ENCODE measurements at regions not wholly inside any gene's neighbourhood (a gene's known extent, or its start where the extent isn't known, plus 50 kb on each side); places are given as distances from the start of the nearest gene placed in this dataset.

- no peaks in the 10 kb centered on the region for H3K79me2 ChIP-seq (ENCODE audit: control insufficient read depth, insufficient read depth, low read length)
- H2AFZ ChIP-seq (ENCODE audit: insufficient read depth, low read depth, low read length, poor library complexity, severe bottlenecking) = no peak overlapping the region
- H3K4me3 Mint-ChIP-seq = no peak overlapping the region
- H3K4me1 ChIP-seq (ENCODE audit: control insufficient read depth in 2 of 2, insufficient read depth in 2 of 2, low read length in 2 of 2) = no peaks in the 10 kb centered on the region
- no peak overlapping the region for H3K27ac ChIP-seq (ENCODE audit: low read length in 2 of 2)
- DNase-seq (no peak), ATAC-seq (ENCODE audit: low read depth) (no peak)
- H3K9me3 ChIP-seq (ENCODE audit: control extremely low read depth in 1 of 3, control insufficient read depth in 2 of 3, insufficient read depth in 1 of 3, low read length in 2 of 3) = no peaks in the 10 kb centered on the region
- H3K27ac Mint-ChIP-seq = no peak overlapping the region
- POLR2A ChIA-PET = no interaction called here
- no peak overlapping the region for H3K4me3 ChIP-seq (ENCODE audit: control extremely low read depth in 1 of 5, extremely low read depth in 1 of 5, insufficient read depth in 1 of 5, low read depth in 2 of 5, low read length in 4 of 5)
- WGBS (ENCODE audit: insufficient coverage) = 83% methylated on average over 1 of the region's 2 CpGs
- H3K9ac ChIP-seq (ENCODE audit: low read length) = no peak overlapping the region
- H3K4me2 ChIP-seq (replicated peaks; ENCODE audit: low read depth, low read length, poor library complexity, severe bottlenecking) = no peak overlapping the region
- H3K36me3 ChIP-seq (replicated peaks in 1 of 2; ENCODE audit: control extremely low read depth in 1 of 2, control insufficient read depth in 1 of 2, extremely low read depth in 1 of 2, insufficient read depth in 2 of 2, low read length in 1 of 2) = no peaks in the 10 kb centered on the region
- no peak for TF ChIP-seq EZH2 (IDR thresholded peaks at IDR 0.05; ENCODE audit: borderline replicate concordance, insufficient read depth, low read depth, low read length, poor library complexity, severe bottlenecking)
- TF ChIP-seq CTCF (IDR thresholded peaks at IDR 0.05) = no peak
- no peaks in the 10 kb centered on the region for H4K20me1 ChIP-seq (ENCODE audit: control insufficient read depth, insufficient read depth, low read length, poor library complexity, severe bottlenecking)
- CTCF ChIA-PET = interaction anchor here (0.7 kb wide), 1 partner anchor 9 kb away, joined by 3 read pairs; no protein-coding TSS in a partner anchor
- H3K27me3 ChIP-seq (replicated peaks in 1 of 4; ENCODE audit: control extremely low read depth in 1 of 4, control insufficient read depth in 3 of 4, insufficient read depth in 4 of 4, low read length in 3 of 4) = no peaks in the 10 kb centered on the region
- no peaks in the 10 kb centered on the region for H3K4me1 Mint-ChIP-seq
- H3K9me3 Mint-ChIP-seq (ENCODE audit: insufficient read depth) = no peaks in the 10 kb centered on the region
- intact Hi-C loops (cut with micrococcal nuclease) = no loop called here
- no peaks in the 10 kb centered on the region for H3K27me3 Mint-ChIP-seq
Measured at GRCh38 chr6:21732731-21733130, 139.2 kb downstream of the SOX4 start.

GRCh38 chr6:21733311-21733710 is 139.8 kb downstream of the SOX4 start:
- Histone ChIP-seq H3K9ac (ENCODE audit: low read length) (no peak overlapping the region), H3K36me3 (replicated peaks in 1 of 2; ENCODE audit: control extremely low read depth in 1 of 2, control insufficient read depth in 1 of 2, extremely low read depth in 1 of 2, insufficient read depth in 2 of 2, low read length in 1 of 2) (no peaks in the 10 kb centered on the region), H3K4me3 (ENCODE audit: control extremely low read depth in 1 of 5, extremely low read depth in 1 of 5, insufficient read depth in 1 of 5, low read depth in 2 of 5, low read length in 4 of 5) (no peak overlapping the region), H3K9me3 (ENCODE audit: control extremely low read depth in 1 of 3, control insufficient read depth in 2 of 3, insufficient read depth in 1 of 3, low read length in 2 of 3) (no peaks in the 10 kb centered on the region), H3K4me1 (ENCODE audit: control insufficient read depth in 2 of 2, insufficient read depth in 2 of 2, low read length in 2 of 2) (no peaks in the 10 kb centered on the region), H4K20me1 (ENCODE audit: control insufficient read depth, insufficient read depth, low read length, poor library complexity, severe bottlenecking) (no peaks in the 10 kb centered on the region), H3K79me2 (ENCODE audit: control insufficient read depth, insufficient read depth, low read length) (no peaks in the 10 kb centered on the region), H3K4me2 (replicated peaks; ENCODE audit: low read depth, low read length, poor library complexity, severe bottlenecking) (no peak overlapping the region), H2AFZ (ENCODE audit: insufficient read depth, low read depth, low read length, poor library complexity, severe bottlenecking) (no peak overlapping the region), H3K27ac (ENCODE audit: low read length in 2 of 2) (no peak overlapping the region), H3K27me3 (replicated peaks in 1 of 4; ENCODE audit: control extremely low read depth in 1 of 4, control insufficient read depth in 3 of 4, insufficient read depth in 4 of 4, low read length in 3 of 4) (no peaks in the 10 kb centered on the region)
- no peaks in the 10 kb centered on the region for H3K4me1 Mint-ChIP-seq
- H3K9me3 Mint-ChIP-seq (ENCODE audit: insufficient read depth) = no peaks in the 10 kb centered on the region
- WGBS (ENCODE audit: insufficient coverage) = no CpG with 5 or more reads among the region's 1 CpG
- CTCF ChIA-PET = no interaction called here
- no peak overlapping the region for H3K27ac Mint-ChIP-seq
- POLR2A ChIA-PET = no interaction called here
- no peak overlapping the region for H3K4me3 Mint-ChIP-seq
- intact Hi-C loops (cut with micrococcal nuclease) = no loop called here
- no peaks in the 10 kb centered on the region for H3K27me3 Mint-ChIP-seq
- no peak for TF ChIP-seq CTCF (IDR thresholded peaks at IDR 0.05)
- TF ChIP-seq EZH2 (IDR thresholded peaks at IDR 0.05; ENCODE audit: borderline replicate concordance, insufficient read depth, low read depth, low read length, poor library complexity, severe bottlenecking) = no peak
- ATAC-seq (ENCODE audit: low read depth) (no peak), DNase-seq (no peak)

Measured in B cell (primary cell).